Loucy (cell line): ENCODE measurements at regions not wholly inside any gene's neighbourhood (a gene's known extent, or its start where the extent isn't known, plus 50 kb on each side); places are given as distances from the start of the nearest gene placed in this dataset.

Experiments used
- EZH2phosphoT487 ChIP-seq: fragments of 200-600 bp; IDR thresholded peaks from 2 replicates; pipeline ENCODE4 v1.6.1; 2018; ENCODE audit warnings: antibody characterized with exemption, mild to moderate bottlenecking, moderate library complexity, borderline replicate concordance
- TF ChIP-seq, protein P1 (sequence below): fragments of 200-600 bp; sonication (generic); conservative IDR thresholded peaks from 2 replicates; pipeline ENCODE4 v1.5.1; 2014; ENCODE audit warnings: mild to moderate bottlenecking, antibody characterized with exemption, low read length

DNA sequence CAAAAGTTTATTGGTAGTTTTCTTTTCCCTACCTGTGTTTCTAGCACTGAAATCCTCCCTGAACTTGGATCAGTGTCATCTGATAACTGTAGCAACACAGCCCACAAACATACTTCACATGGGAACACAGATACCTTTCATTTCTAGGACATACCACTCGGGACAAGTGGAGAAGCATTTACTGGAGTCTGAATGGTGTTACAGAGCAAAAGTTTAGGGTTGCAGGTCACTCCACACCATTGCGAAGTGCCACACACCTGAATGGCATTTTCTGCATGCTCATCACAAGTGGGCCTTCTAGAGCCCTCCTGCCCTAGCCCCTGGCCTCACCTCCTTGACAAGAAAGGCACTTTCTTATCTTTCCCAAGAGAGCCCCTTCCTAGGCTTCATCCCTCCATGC, 184.8 kb upstream of the PKDCC start:
- TF ChIP-seq, protein P1, sequence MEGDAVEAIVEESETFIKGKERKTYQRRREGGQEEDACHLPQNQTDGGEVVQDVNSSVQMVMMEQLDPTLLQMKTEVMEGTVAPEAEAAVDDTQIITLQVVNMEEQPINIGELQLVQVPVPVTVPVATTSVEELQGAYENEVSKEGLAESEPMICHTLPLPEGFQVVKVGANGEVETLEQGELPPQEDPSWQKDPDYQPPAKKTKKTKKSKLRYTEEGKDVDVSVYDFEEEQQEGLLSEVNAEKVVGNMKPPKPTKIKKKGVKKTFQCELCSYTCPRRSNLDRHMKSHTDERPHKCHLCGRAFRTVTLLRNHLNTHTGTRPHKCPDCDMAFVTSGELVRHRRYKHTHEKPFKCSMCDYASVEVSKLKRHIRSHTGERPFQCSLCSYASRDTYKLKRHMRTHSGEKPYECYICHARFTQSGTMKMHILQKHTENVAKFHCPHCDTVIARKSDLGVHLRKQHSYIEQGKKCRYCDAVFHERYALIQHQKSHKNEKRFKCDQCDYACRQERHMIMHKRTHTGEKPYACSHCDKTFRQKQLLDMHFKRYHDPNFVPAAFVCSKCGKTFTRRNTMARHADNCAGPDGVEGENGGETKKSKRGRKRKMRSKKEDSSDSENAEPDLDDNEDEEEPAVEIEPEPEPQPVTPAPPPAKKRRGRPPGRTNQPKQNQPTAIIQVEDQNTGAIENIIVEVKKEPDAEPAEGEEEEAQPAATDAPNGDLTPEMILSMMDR = no peak
- TF ChIP-seq EZH2phosphoT487 = no peak
